ENCODE measurements at regions not wholly inside any gene's neighbourhood (a gene's known extent, or its start where the extent isn't known, plus 50 kb on each side); places are given as distances from the start of the nearest gene placed in this dataset.
A peak's percentile ranks its signal among the peaks of the same experiment; 100 is the strongest.

- no peak for TF ChIP-seq CTCF (IDR thresholded peaks at IDR 0.05; ENCODE audit: low read depth, low read length)
- TF ChIP-seq POLR2A (IDR thresholded peaks at IDR 0.05; ENCODE audit: extremely low read depth, insufficient read length): peak; percentile 58
- no peak for TF ChIP-seq MYC (IDR thresholded peaks at IDR 0.05; ENCODE audit: low read depth, low read length)
- peak; percentile 27; the same call in 1 of the 2 replicates for TF ChIP-seq MAX (IDR thresholded peaks at IDR 0.05; ENCODE audit: low read depth, low read length)
Measured at GRCh38 chr15:70587896-70588567, 175.3 kb downstream of the UACA start.
